ENCODE measurements at regions not wholly inside any gene's neighbourhood (a gene's known extent, or its start where the extent isn't known, plus 50 kb on each side); places are given as distances from the start of the nearest gene placed in this dataset.
"Not testable (repeated sequence)": the region's sequence is repeated elsewhere in the genome, so short reads cannot be mapped to it uniquely, and the experiment has no call there.

- DNase-seq, result no peak
These were observed 241.0 kb upstream of the GBE1 start for GRCh38 chr3:82002491-82002890.

GRCh38 chr3:82001276-82001923, 240.0 kb upstream of the GBE1 start:
- DNase-seq, result no peak

- no peak for DNase-seq
These were observed 239.3 kb upstream of the GBE1 start for GRCh38 chr3:82000773-82001172.

GRCh38 chr3:82000350-82000749, 238.9 kb upstream of the GBE1 start:
- DNase-seq, result no peak

- DNase-seq, result no peak
These were observed 237.5 kb upstream of the GBE1 start for GRCh38 chr3:81998907-81999306.

DNA sequence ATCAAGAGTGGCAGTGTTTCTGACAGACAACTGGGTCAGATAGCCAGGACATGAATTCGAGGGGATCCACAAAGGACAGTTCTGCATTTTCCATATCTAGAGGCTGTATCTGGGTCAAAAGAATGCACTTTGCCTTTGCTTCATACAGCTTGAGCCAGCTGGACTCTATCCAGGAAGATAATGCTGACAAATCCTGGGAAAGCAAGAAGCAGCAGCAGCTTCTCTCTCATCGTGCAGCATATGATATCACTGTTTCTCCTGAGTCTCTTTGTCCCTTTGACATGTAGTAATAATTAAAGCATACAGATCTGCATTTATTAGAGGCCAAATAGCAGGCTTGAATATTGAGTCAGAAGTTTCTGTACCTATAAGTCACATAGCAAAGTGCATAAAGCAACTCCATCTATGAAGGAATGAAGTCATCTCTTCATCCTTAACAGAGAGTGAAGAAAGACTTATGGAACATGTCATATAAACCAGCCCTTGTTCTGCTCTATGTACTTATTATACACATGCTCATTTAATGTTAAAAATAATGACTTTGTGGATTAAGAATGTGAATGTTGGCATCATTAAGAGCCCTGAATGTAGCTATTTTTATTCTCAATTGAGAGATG, 236.8 kb upstream of the GBE1 start:
- DNase-seq, result no peak

DNA sequence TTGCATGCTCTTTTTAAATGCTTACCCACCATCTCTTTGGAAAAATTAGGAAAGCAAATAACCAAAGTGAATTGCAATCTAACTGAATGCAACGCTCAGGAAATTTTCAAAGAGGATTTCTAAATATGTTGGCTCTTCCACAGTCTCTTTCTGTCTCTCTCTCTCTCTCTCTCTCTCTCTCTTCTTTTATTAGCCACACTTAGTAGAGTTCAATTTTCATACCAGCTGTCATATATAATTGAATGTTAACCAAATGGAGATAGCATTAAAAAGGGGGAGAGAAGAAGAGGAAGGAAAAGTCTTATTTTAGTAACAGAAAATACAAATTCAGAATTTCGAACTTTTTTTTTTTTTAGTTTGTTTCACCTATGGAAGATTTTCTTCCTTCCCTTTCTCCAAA, 235.9 kb upstream of the GBE1 start:
- no peak for DNase-seq

GRCh38 chr3:81995329-81995728, 233.9 kb upstream of the GBE1 start:
- DNase-seq, result no peak

DNA sequence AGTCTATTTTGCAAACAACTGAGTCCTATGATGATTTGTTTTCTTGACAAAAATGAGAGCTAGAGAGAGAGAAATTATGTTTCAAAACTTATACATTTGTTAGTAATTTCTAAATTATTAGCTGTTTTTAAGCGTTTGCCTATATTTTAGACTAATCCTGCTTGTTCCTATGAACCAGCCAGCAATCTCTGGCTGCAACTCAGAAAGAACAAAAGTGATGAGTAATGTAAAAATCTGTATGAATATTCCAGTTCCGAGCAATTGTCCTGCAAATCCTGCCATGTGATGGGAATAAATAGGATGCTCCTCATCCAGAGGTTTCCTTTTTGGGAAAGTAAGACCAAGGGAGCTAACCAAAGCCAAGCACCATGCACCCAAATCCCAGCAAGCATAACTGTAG, 228.3 kb upstream of the GBE1 start:
- no peak for DNase-seq

- no peak for DNase-seq
These were observed 227.8 kb upstream of the GBE1 start for GRCh38 chr3:81989274-81989673.

DNA sequence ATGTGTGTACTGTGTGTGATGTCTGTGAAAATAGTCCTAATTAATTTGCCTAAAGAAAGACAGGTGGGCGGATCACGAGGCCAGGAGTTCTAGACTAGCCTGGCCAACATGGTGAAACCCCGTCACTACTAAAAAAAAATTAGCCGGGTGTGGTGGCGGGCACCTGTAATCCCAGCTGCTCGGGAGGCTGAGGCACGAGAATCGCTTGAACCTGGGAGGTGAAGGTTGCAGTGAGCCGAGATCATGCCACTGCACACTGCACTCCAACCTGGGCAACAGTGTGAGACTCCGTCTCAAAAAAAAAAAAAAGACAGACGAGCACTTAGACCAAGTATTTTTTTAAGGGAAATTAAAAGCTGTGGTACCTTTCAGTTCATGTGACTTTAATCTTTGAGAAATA, 226.0 kb upstream of the GBE1 start:
- not testable (repeated sequence) for DNase-seq

DNA sequence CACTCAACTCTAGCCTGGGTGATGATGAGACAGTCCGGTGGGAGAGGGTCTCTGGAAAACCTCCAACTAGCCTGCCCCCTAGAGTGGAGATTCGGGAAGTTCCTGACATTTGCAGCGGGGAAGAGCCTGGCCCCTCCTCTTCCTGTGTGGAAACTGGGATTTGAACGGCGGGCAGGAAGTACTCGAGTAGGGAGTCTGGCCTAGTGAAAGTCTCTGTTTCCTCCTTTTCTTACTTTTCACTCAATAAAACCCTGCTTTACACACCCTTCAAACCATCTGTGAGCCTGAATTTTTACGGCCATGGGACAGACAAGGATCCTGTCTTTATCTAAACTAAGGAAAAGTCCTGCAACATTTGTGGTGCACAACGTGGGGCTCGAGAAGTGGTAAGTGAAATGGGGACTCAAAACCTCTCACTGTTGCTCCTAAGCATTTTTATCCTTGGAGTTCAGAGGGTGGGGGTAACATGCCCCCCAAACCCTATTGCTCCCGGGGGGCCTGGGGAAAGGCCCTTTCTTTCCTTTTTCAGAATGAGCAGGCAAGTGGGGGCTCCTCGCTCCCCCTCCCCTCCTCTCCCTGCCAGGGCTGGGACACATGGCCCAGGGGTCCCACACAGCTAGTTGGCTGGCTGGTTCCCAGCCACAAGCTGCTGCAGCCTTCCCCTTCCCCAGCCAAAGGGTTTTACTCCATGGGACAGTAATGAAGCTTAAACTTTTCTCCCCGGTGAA, 224.7 kb upstream of the GBE1 start:
- DNase-seq, result no peak

DNA sequence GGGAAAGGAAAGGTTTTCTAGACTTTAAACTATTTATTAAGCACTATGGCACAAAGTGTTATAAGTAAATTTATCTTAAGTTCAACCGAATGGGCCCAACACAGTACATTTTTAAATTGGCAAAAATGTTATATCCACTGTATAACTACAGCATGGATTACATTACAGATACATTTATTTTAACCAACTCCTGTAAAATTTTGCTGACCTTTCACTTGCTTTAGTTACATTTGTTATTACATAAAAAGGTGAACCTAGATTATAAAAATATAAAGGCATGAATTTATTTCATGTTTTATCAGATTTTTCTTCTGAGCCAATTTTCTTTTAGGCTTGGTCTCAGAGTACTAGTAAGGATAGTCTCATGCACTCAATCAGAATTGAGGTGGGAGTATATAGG, 221.9 kb upstream of the GBE1 start:
- no peak for DNase-seq

DNA sequence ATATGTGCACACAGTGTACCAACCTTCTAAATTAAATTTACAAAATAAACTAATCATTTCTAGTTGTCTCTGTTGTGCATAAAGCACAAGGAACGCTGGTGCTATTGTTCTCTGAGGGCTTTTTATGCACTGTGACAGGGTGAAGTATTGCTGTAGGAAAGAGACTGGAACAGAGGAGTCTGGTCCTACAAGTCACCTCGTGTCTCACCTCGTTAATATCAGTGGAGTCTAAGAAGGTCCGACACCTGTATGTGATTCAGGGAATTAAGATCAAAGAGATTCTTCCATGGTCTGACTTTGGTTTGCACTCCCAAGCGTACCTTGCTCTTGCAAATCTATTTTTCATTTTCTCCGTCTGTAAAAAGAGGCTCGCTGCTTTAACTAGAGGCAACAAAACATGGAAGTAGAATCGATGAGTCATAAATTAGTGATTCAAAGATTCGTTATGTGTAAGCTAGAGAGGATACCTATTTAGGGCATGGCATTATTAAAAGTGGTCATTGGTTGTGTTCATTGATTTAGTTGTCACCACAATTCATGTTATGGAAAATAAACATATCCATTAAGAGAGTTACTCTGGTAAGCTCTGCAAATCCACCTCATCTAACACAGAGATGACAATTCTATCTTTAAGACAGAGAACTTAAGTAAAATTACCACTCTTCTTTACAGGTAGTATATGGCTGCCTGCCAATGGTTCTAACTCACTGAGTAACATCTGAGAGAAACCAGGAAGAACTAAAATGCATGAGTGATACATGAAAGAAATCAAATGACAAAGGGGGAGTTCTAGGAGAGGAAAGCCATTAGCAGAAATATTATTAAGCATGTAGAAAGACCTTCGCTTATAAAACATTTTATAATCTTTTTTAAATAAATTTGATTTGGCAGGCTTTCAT, 219.4 kb upstream of the GBE1 start:
- DNase-seq, result no peak

DNA sequence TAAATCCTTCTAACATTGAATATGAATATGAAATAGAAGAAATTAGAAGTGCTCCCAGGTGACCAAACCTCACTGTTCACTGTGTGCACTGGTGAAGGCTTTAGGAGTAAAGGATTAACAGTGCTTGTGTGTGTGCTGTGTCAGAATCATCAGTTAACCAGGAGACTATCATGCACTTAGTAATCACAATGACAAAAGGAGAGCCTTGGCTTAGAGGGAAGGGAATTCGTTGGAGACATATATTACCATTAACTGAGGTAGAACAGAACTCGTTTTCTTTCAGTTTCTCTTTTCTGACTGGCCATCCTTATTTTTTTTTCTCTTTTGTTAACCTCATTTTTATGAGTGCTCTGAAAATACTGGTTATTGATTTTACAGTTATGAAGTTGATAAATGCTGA, 213.3 kb upstream of the GBE1 start:
- DNase-seq, result no peak

- DNase-seq, result no peak
These were observed 207.2 kb upstream of the GBE1 start for GRCh38 chr3:81968658-81969057.

DNA sequence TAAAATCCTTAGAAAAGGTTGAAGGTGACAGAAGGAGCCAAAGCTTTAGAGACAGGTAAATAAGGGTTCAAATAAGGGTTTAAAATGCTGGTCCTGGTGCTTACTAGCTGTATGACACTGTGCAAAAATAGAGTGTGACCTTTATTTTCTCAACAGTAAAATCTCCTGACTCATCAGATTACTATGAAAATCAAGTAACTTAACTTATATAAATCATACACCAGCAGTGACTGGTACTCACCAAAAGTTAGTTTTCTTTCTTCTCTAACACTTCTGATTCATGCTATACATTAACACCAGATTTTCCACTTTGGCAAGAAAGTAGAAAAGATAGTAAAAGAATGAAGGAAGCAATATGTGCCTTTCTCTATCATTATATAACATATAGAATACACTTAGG, 205.9 kb upstream of the GBE1 start:
- no peak for DNase-seq

DNA sequence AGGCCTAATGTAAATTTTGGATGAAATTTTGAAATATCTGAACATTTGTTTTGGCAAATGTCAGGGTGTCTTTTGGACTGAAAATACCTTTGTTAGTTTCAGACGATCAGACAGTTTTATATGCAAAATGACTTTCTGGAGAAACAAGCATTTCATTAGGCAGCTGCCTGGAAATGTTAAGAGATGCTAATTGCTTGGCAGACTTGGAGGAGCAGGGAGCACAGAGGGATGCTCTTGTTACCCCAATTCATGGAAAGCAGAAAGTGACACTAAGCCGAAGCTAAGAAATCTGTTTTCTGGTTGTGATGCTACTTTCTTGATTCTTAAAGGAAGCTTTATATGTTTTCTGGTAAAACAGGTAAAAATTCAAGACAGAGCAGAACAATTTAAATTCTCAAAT, 204.3 kb upstream of the GBE1 start:
- DNase-seq, result no peak

DNA sequence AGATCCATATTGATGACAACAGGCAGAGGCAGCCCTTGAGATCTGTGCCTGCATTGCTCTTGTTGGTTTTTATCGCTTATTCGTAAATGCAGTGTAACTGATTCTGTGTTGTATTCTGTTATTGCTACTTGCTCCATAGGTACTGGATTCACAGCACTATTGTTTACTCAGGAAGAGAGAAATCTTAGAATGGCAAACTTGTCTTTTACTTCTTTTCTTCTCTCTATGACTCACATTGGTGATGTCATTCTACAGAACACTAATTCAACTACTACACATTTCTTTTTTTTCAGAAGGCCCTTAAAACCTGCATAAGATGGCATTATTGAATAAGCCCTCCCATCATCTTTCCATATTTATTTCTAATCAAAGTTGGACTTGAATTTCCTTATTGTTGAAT, 201.0 kb upstream of the GBE1 start:
- no peak for DNase-seq

DNA sequence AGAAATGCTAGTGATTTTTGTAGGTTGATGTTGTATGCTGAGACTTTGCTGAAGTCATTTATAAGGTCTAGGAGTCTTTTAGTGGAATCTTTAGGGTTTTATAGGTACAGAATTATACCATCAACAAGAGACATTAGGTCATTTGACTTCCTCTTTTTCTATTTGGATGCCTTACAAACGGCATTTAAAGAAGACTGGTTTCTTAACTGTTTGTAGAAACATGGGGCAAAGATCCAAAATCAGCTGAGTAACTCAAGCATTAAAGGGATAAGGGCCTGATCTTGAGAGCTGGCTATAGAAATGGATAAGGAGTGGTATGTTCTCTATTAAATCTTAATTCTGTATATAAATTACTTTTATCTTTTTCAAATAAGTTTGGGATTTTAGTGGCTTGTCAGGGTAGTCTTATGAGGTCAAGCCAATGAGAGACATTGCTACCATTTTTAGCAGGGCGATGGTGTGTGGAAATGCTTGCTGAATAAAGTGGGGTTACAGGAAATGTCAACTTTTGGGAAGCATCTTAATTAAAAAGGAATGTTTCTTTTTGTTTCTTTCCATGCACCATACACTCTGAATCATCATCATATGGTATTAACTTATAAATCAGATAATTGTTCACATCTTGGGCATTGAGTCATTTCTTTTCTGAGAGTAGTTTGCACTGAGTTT, 197.7 kb upstream of the GBE1 start:
- no peak for DNase-seq

DNA sequence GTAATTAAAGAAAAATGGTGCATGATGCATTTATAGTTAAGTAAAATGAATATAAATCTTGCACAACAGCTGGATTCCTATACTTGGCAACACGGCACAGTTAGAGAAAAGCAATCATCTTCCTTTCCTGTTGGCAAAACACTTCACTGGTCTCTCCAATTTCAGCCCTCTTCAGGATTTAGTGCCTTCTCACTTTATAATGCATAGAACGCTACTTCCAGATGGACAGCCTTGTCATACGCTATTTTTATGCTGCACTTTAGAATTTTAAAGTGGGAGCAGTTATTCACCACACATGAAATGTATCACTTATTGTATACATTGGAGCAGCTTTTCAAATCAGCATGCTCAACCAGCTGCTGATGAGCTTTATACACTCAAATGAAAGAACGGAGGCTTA, 194.4 kb upstream of the GBE1 start:
- DNase-seq, result no peak

DNA sequence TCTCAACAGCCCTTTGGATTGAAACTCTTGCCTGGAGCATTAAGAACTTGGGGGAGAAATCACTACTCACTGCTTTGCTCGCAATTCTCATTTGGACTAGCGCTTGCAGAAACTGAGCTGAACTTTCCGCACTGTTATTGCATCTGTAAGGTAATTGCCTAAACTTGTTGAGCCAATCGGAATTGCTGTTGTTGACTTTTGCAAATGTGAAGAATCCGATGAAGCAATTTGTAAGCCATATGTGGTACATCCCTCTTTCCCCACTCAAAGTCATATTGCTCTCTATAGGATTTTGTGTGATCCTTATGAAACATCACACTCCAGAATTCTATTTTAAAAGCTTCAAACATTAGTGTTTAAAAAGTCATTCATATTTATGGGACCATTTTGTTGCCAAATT, 191.7 kb upstream of the GBE1 start:
- DNase-seq, result no peak

- DNase-seq, result no peak
These were observed 190.7 kb upstream of the GBE1 start for GRCh38 chr3:81952141-81952540.

Data from T-helper 9 cell (primary cell).